Endothelial cell of umbilical vein (primary cell): ENCODE measurements at regions not wholly inside any gene's neighbourhood (a gene's known extent, or its start where the extent isn't known, plus 50 kb on each side); places are given as distances from the start of the nearest gene placed in this dataset.

Experiments used
- BruUV-seq: library from RNA; stranded (reverse); fragments of 400-500 nt; replicated peaks from 2 replicates; lab custom pipeline; 2021; lab: Mats Ljungman, UMichigan
- CTCF ChIA-PET: fragments of 300-600, 350-600 bp; sonication (Branson Sonifier 250); formaldehyde crosslinking; loops from one replicate; lab custom pipeline; 2021; ENCODE audit warnings: antibody characterized with exemption, inconsistent platforms; lab: Charles Lee
- POLR2A ChIA-PET: fragments of 300-600, 350-600 bp; sonication (Branson Sonifier 250); formaldehyde crosslinking; loops from one replicate; lab custom pipeline; 2021; ENCODE audit warnings: antibody characterized with exemption, inconsistent platforms; lab: Charles Lee
- DNase-seq: peaks from one replicate; pipeline ENCODE4 v3.0.0-alpha.2; 2011; ENCODE audit warnings: low read depth, low spot score
- FAIRE-seq: peaks from 2 replicates; lab custom pipeline; 2011; peaks lifted over from hg19 to GRCh38; lab: Jason Lieb, UNC
- H2AFZ ChIP-seq: 2 replicates; pipeline ENCODE4 v1.6.0; 2012; ENCODE audit warnings: low read depth, low read length, control low read depth, inconsistent platforms
- H3K27ac ChIP-seq: 2 replicates; pipeline ENCODE4 v1.5.1; 2011; ENCODE audit warnings: low read depth, mild to moderate bottlenecking, control low read depth, low read length, moderate library complexity; ENCODE audit not compliant: insufficient read depth
- H3K27me3 ChIP-seq, 2 experiments: 2 replicates each; pipeline versions ENCODE4 v1.6.0 to v1.6.1; 2011; ENCODE audit warnings: low read length in 2 of 2, mixed read lengths in 1 of 2; ENCODE audit not compliant: control insufficient read depth in 2 of 2, insufficient read depth in 2 of 2
- H3K36me3 ChIP-seq, 2 experiments: 2 replicates in 1 of 2; 3 replicates in 1 of 2; pipeline ENCODE4 v1.5.1; 2011; ENCODE audit warnings: low read length in 2 of 2, mild to moderate bottlenecking in 1 of 2, moderate library complexity in 1 of 2; ENCODE audit not compliant: control insufficient read depth in 2 of 2, insufficient read depth in 2 of 2; ENCODE audit errors: extremely low read depth in 1 of 2
- H3K4me1 ChIP-seq: 3 replicates; pipeline ENCODE4 v1.5.1; 2011; ENCODE audit warnings: mild to moderate bottlenecking, low read length; ENCODE audit not compliant: control insufficient read depth, insufficient read depth; ENCODE audit errors: extremely low read depth
- H3K4me2 ChIP-seq: 2 replicates; pipeline ENCODE4 v1.6.1; 2011; ENCODE audit warnings: low read length, control low read depth, mixed read lengths; ENCODE audit not compliant: insufficient read depth
- H3K4me3 ChIP-seq, 3 experiments: fragments of 200-600 bp in 1 of 3; sonication (generic), shearing (Covaris generic) in 1 of 3; replicated peaks in 1 of 3; 2 replicates each; pipeline ENCODE4 v1.5.1; 2011 to 2016; ENCODE audit warnings: control low read depth in 3 of 3, low read length in 3 of 3, mild to moderate bottlenecking in 2 of 3, inconsistent platforms in 1 of 3, low read depth in 1 of 3, moderate library complexity in 1 of 3; ENCODE audit not compliant: insufficient read depth in 1 of 3
- H3K79me2 ChIP-seq: 2 replicates; pipeline ENCODE4 v1.6.0; 2012; ENCODE audit warnings: low read length, inconsistent platforms; ENCODE audit not compliant: control insufficient read depth, insufficient read depth
- H3K9ac ChIP-seq: replicated peaks from 2 replicates; pipeline ENCODE3; 2011; ENCODE audit warnings: low read length, control low read depth; ENCODE audit not compliant: insufficient read depth; ENCODE audit errors: extremely low read depth
- H3K9me1 ChIP-seq: replicated peaks from 3 replicates; pipeline ENCODE4 v1.6.0; 2011; ENCODE audit warnings: mild to moderate bottlenecking, low read length; ENCODE audit not compliant: control insufficient read depth, insufficient read depth; ENCODE audit errors: extremely low read depth
- H3K9me3 ChIP-seq: replicated peaks from 2 replicates; pipeline ENCODE4 v1.5.1; 2012; ENCODE audit warnings: low read length, inconsistent platforms; ENCODE audit not compliant: control insufficient read depth, insufficient read depth
- H4K20me1 ChIP-seq: replicated peaks from 2 replicates; pipeline ENCODE3; 2011; ENCODE audit warnings: mild to moderate bottlenecking, low read length; ENCODE audit not compliant: control insufficient read depth, insufficient read depth; ENCODE audit errors: extremely low read depth
- CTCF ChIP-seq, 2 donors: IDR thresholded peaks; 1 replicate in 1 of 2; 2 replicates in 1 of 2; pipeline ENCODE4 v1.5.1; 2011; ENCODE audit warnings: low read length in 2 of 2, mild to moderate bottlenecking in 2 of 2, moderate library complexity in 2 of 2, control low read depth in 1 of 2, inconsistent platforms in 1 of 2, low read depth in 1 of 2; ENCODE audit not compliant: insufficient read depth in 1 of 2; ENCODE audit errors: extremely low read depth in 1 of 2
- EZH2 ChIP-seq: IDR thresholded peaks from 2 replicates; pipeline ENCODE4 v1.6.1; 2012; ENCODE audit warnings: borderline replicate concordance, low read depth, mild to moderate bottlenecking, moderate library complexity, low read length, inconsistent platforms; ENCODE audit not compliant: severe bottlenecking
- FOS ChIP-seq: IDR thresholded peaks from 2 replicates; pipeline ENCODE4 v1.6.1; 2011; ENCODE audit warnings: mild to moderate bottlenecking, low read length, moderate library complexity, borderline replicate concordance; ENCODE audit not compliant: insufficient read depth
- GATA2 ChIP-seq: IDR thresholded peaks from 2 replicates; pipeline ENCODE4 v1.7.0; 2011; ENCODE audit warnings: low read depth, mild to moderate bottlenecking, moderate library complexity, mixed read lengths, low read length; ENCODE audit not compliant: insufficient read length, insufficient read depth
- JUN ChIP-seq: IDR thresholded peaks from 2 replicates; pipeline ENCODE4 v1.6.1; 2011; ENCODE audit warnings: borderline replicate concordance, low read depth; ENCODE audit not compliant: insufficient read length, insufficient read depth
- MYC ChIP-seq: IDR thresholded peaks from one replicate; pipeline ENCODE4 v1.6.1; 2011; ENCODE audit warnings: mild to moderate bottlenecking, low read depth, low read length
- POLR2A ChIP-seq: IDR thresholded peaks from 2 replicates; pipeline ENCODE4 v1.6.1; 2012; ENCODE audit warnings: low read depth, mild to moderate bottlenecking, control low read depth, low read length
- POLR2AphosphoS5 ChIP-seq: IDR thresholded peaks from 2 replicates; pipeline ENCODE4 v1.6.1; 2012; ENCODE audit warnings: low read depth, mild to moderate bottlenecking, control low read depth, low read length, moderate library complexity; ENCODE audit not compliant: insufficient read depth
- dilution Hi-C: fragments of 300-500 bp; cut with MboI; formaldehyde crosslinking; loops from one replicate; pipeline ENCODE4 v1.15.0; 2019; ENCODE audit warnings: low sequenced_read_pairs; ENCODE audit not compliant: extremely low pct_ligation_motif_present
- intact Hi-C: fragments of 100-400 bp; cut with micrococcal nuclease; formaldehyde crosslinking; loops from one replicate; pipeline ENCODE4 v1.10.0; 2022

- DNase-seq = no peak
- H3K9me3 ChIP-seq = no peaks in the 10 kb centered on the region
- H3K36me3 ChIP-seq = no peaks in the 10 kb centered on the region
- no peaks in the 10 kb centered on the region for H3K9me1 ChIP-seq
- no peaks in the 10 kb centered on the region for H3K79me2 ChIP-seq
- BruUV-seq = no TSS peak
- no peak overlapping the region for H2AFZ ChIP-seq
- no peak overlapping the region for H3K9ac ChIP-seq
- FAIRE-seq = no peak
- intact Hi-C loops (no loop called here), dilution Hi-C loops (no loop called here)
- H3K4me2 ChIP-seq = no peak overlapping the region
- no peak for TF ChIP-seq POLR2AphosphoS5
- TF ChIP-seq FOS = no peak
- TF ChIP-seq GATA2 = no peak
- TF ChIP-seq EZH2 = no peak
- no peak for TF ChIP-seq CTCF (IDR thresholded peaks at IDR 0.05; ENCODE audit: extremely low read depth in 1 of 2, insufficient read depth in 1 of 2, low read depth in 1 of 2, low read length in 2 of 2)
- CTCF ChIA-PET = no interaction called here
- no peaks in the 10 kb centered on the region for H3K4me1 ChIP-seq
- H3K27me3 ChIP-seq = no peaks in the 10 kb centered on the region
- POLR2A ChIA-PET = no interaction called here
- H3K27ac ChIP-seq = no peak overlapping the region
- no peak overlapping the region for H3K4me3 ChIP-seq
- H4K20me1 ChIP-seq = no peaks in the 10 kb centered on the region
Measured at GRCh38 chr11:70780246-70780535, 381.9 kb downstream of the CTTN start.

GRCh38 chr11:70782401-70782913 is 384.1 kb downstream of the CTTN start:
- dilution Hi-C loops = no loop called here
- Histone ChIP-seq H3K36me3 (no peaks in the 10 kb centered on the region), H3K27me3 (no peaks in the 10 kb centered on the region), H3K4me1 (no peaks in the 10 kb centered on the region), H3K4me2 (no peak overlapping the region), H3K9me1 (no peaks in the 10 kb centered on the region), H3K27ac (no peak overlapping the region), H3K4me3 (no peak overlapping the region), H3K9me3 (no peaks in the 10 kb centered on the region), H3K79me2 (no peaks in the 10 kb centered on the region), H2AFZ (no peak overlapping the region), H3K9ac (no peak overlapping the region), H4K20me1 (no peaks in the 10 kb centered on the region)
- intact Hi-C loops = no loop called here
- FAIRE-seq = no peak
- TF ChIP-seq POLR2A (no peak), CTCF (IDR thresholded peaks at IDR 0.05; ENCODE audit: extremely low read depth in 1 of 2, insufficient read depth in 1 of 2, low read depth in 1 of 2, low read length in 2 of 2) (no peak), JUN (no peak), POLR2AphosphoS5 (no peak), MYC (no peak), EZH2 (no peak), FOS (no peak)
- ChIA-PET CTCF (no interaction called here), POLR2A (no interaction called here)
- no TSS peak for BruUV-seq
- no peak for DNase-seq
